Activated T-cell treated with anti-CD3 and anti-CD28 coated beads, Interleukin-2, amount 50 U/mL, for 48 hours (primary cell): ENCODE measurements at regions not wholly inside any gene's neighbourhood (a gene's known extent, or its start where the extent isn't known, plus 50 kb on each side); places are given as distances from the start of the nearest gene placed in this dataset.
"Not testable (repeated sequence)": the region's sequence is repeated elsewhere in the genome, so short reads cannot be mapped to it uniquely, and the experiment has no call there.

ENCODE experiments used
- DNase-seq, 2 experiments: peaks; one replicate each; pipeline ENCODE4 v3.0.0-alpha.2; 2020

GRCh38 chr4:29259556-29259955 lies 1460.6 kb upstream of the PCDH7 start:
- DNase-seq, result no peak

- no peak for DNase-seq
These were observed 1457.2 kb upstream of the PCDH7 start for GRCh38 chr4:29262986-29263385.

GRCh38 chr4:29276150-29276549 lies 1444.0 kb upstream of the PCDH7 start:
- DNase-seq, result no peak

GRCh38 chr4:29277381-29277780 lies 1442.8 kb upstream of the PCDH7 start:
- no peak for DNase-seq

GRCh38 chr4:29278585-29278984 lies 1441.6 kb upstream of the PCDH7 start:
- no peak for DNase-seq

- no peak for DNase-seq
These were observed 1431.1 kb upstream of the PCDH7 start for GRCh38 chr4:29289118-29289517.

GRCh38 chr4:29295280-29295679 lies 1424.9 kb upstream of the PCDH7 start:
- no peak for DNase-seq

- no peak for DNase-seq
These were observed 1415.6 kb upstream of the PCDH7 start for GRCh38 chr4:29304595-29304994.

- DNase-seq, result no peak
These were observed 1412.9 kb upstream of the PCDH7 start for GRCh38 chr4:29307256-29307655.

GRCh38 chr4:29307755-29308154 lies 1412.4 kb upstream of the PCDH7 start:
- no peak for DNase-seq

GRCh38 chr4:29309050-29309449 lies 1411.1 kb upstream of the PCDH7 start:
- no peak for DNase-seq

GRCh38 chr4:29310252-29310651 lies 1409.9 kb upstream of the PCDH7 start:
- DNase-seq, result no peak

GRCh38 chr4:29311247-29311646 lies 1408.9 kb upstream of the PCDH7 start:
- DNase-seq, result no peak

- DNase-seq, result no peak
These were observed 1400.4 kb upstream of the PCDH7 start for GRCh38 chr4:29319663-29320340.

- no peak for DNase-seq
These were observed 1399.1 kb upstream of the PCDH7 start for GRCh38 chr4:29320947-29321620.

GRCh38 chr4:29326004-29326403 lies 1394.2 kb upstream of the PCDH7 start:
- no peak for DNase-seq

- no peak for DNase-seq
These were observed 1393.4 kb upstream of the PCDH7 start for GRCh38 chr4:29326816-29327215.

- no peak for DNase-seq
These were observed 1383.3 kb upstream of the PCDH7 start for GRCh38 chr4:29336861-29337260.

- no peak for DNase-seq
These were observed 1347.2 kb upstream of the PCDH7 start for GRCh38 chr4:29372971-29373370.

- DNase-seq, result no peak
These were observed 1344.5 kb upstream of the PCDH7 start for GRCh38 chr4:29375716-29376115.

- not testable (repeated sequence) for DNase-seq
These were observed 1341.9 kb upstream of the PCDH7 start for GRCh38 chr4:29378237-29378636.

GRCh38 chr4:29390921-29391320 lies 1329.2 kb upstream of the PCDH7 start:
- no peak for DNase-seq

- no peak for DNase-seq
These were observed 1315.1 kb upstream of the PCDH7 start for GRCh38 chr4:29405116-29405515.

GRCh38 chr4:29415771-29416170 lies 1304.4 kb upstream of the PCDH7 start:
- no peak for DNase-seq
